Endothelial cell of umbilical vein (primary cell): ENCODE measurements at regions not wholly inside any gene's neighbourhood (a gene's known extent, or its start where the extent isn't known, plus 50 kb on each side); places are given as distances from the start of the nearest gene placed in this dataset.

Source experiments
- BruUV-seq: library from RNA; stranded (reverse); fragments of 400-500 nt; replicated peaks from 2 replicates; lab custom pipeline; 2021; lab: Mats Ljungman, UMichigan
- CTCF ChIA-PET: fragments of 300-600, 350-600 bp; sonication (Branson Sonifier 250); formaldehyde crosslinking; loops from one replicate; lab custom pipeline; 2021; ENCODE audit warnings: antibody characterized with exemption, inconsistent platforms; lab: Charles Lee
- POLR2A ChIA-PET: fragments of 300-600, 350-600 bp; sonication (Branson Sonifier 250); formaldehyde crosslinking; loops from one replicate; lab custom pipeline; 2021; ENCODE audit warnings: antibody characterized with exemption, inconsistent platforms; lab: Charles Lee
- DNase-seq: peaks from one replicate; pipeline ENCODE4 v3.0.0-alpha.2; 2011; ENCODE audit warnings: low read depth, low spot score
- FAIRE-seq: peaks from 2 replicates; lab custom pipeline; 2011; peaks lifted over from hg19 to GRCh38; lab: Jason Lieb, UNC
- H2AFZ ChIP-seq: 2 replicates; pipeline ENCODE4 v1.6.0; 2012; ENCODE audit warnings: low read depth, low read length, control low read depth, inconsistent platforms
- H3K27ac ChIP-seq: 2 replicates; pipeline ENCODE4 v1.5.1; 2011; ENCODE audit warnings: low read depth, mild to moderate bottlenecking, control low read depth, low read length, moderate library complexity; ENCODE audit not compliant: insufficient read depth
- H3K27me3 ChIP-seq, 2 experiments: 2 replicates each; pipeline versions ENCODE4 v1.6.0 to v1.6.1; 2011; ENCODE audit warnings: low read length in 2 of 2, mixed read lengths in 1 of 2; ENCODE audit not compliant: control insufficient read depth in 2 of 2, insufficient read depth in 2 of 2
- H3K36me3 ChIP-seq, 2 experiments: 2 replicates in 1 of 2; 3 replicates in 1 of 2; pipeline ENCODE4 v1.5.1; 2011; ENCODE audit warnings: low read length in 2 of 2, mild to moderate bottlenecking in 1 of 2, moderate library complexity in 1 of 2; ENCODE audit not compliant: control insufficient read depth in 2 of 2, insufficient read depth in 2 of 2; ENCODE audit errors: extremely low read depth in 1 of 2
- H3K4me1 ChIP-seq: 3 replicates; pipeline ENCODE4 v1.5.1; 2011; ENCODE audit warnings: mild to moderate bottlenecking, low read length; ENCODE audit not compliant: control insufficient read depth, insufficient read depth; ENCODE audit errors: extremely low read depth
- H3K4me2 ChIP-seq: 2 replicates; pipeline ENCODE4 v1.6.1; 2011; ENCODE audit warnings: low read length, control low read depth, mixed read lengths; ENCODE audit not compliant: insufficient read depth
- H3K4me3 ChIP-seq, 3 experiments: fragments of 200-600 bp in 1 of 3; sonication (generic), shearing (Covaris generic) in 1 of 3; replicated peaks in 1 of 3; 2 replicates each; pipeline ENCODE4 v1.5.1; 2011 to 2016; ENCODE audit warnings: control low read depth in 3 of 3, low read length in 3 of 3, mild to moderate bottlenecking in 2 of 3, inconsistent platforms in 1 of 3, low read depth in 1 of 3, moderate library complexity in 1 of 3; ENCODE audit not compliant: insufficient read depth in 1 of 3
- H3K79me2 ChIP-seq: 2 replicates; pipeline ENCODE4 v1.6.0; 2012; ENCODE audit warnings: low read length, inconsistent platforms; ENCODE audit not compliant: control insufficient read depth, insufficient read depth
- H3K9ac ChIP-seq: replicated peaks from 2 replicates; pipeline ENCODE3; 2011; ENCODE audit warnings: low read length, control low read depth; ENCODE audit not compliant: insufficient read depth; ENCODE audit errors: extremely low read depth
- H3K9me1 ChIP-seq: replicated peaks from 3 replicates; pipeline ENCODE4 v1.6.0; 2011; ENCODE audit warnings: mild to moderate bottlenecking, low read length; ENCODE audit not compliant: control insufficient read depth, insufficient read depth; ENCODE audit errors: extremely low read depth
- H3K9me3 ChIP-seq: replicated peaks from 2 replicates; pipeline ENCODE4 v1.5.1; 2012; ENCODE audit warnings: low read length, inconsistent platforms; ENCODE audit not compliant: control insufficient read depth, insufficient read depth
- H4K20me1 ChIP-seq: replicated peaks from 2 replicates; pipeline ENCODE3; 2011; ENCODE audit warnings: mild to moderate bottlenecking, low read length; ENCODE audit not compliant: control insufficient read depth, insufficient read depth; ENCODE audit errors: extremely low read depth
- CTCF ChIP-seq, 2 donors: IDR thresholded peaks; 1 replicate in 1 of 2; 2 replicates in 1 of 2; pipeline ENCODE4 v1.5.1; 2011; ENCODE audit warnings: low read length in 2 of 2, mild to moderate bottlenecking in 2 of 2, moderate library complexity in 2 of 2, control low read depth in 1 of 2, inconsistent platforms in 1 of 2, low read depth in 1 of 2; ENCODE audit not compliant: insufficient read depth in 1 of 2; ENCODE audit errors: extremely low read depth in 1 of 2
- EZH2 ChIP-seq: IDR thresholded peaks from 2 replicates; pipeline ENCODE4 v1.6.1; 2012; ENCODE audit warnings: borderline replicate concordance, low read depth, mild to moderate bottlenecking, moderate library complexity, low read length, inconsistent platforms; ENCODE audit not compliant: severe bottlenecking
- FOS ChIP-seq: IDR thresholded peaks from 2 replicates; pipeline ENCODE4 v1.6.1; 2011; ENCODE audit warnings: mild to moderate bottlenecking, low read length, moderate library complexity, borderline replicate concordance; ENCODE audit not compliant: insufficient read depth
- GATA2 ChIP-seq: IDR thresholded peaks from 2 replicates; pipeline ENCODE4 v1.7.0; 2011; ENCODE audit warnings: low read depth, mild to moderate bottlenecking, moderate library complexity, mixed read lengths, low read length; ENCODE audit not compliant: insufficient read length, insufficient read depth
- JUN ChIP-seq: IDR thresholded peaks from 2 replicates; pipeline ENCODE4 v1.6.1; 2011; ENCODE audit warnings: borderline replicate concordance, low read depth; ENCODE audit not compliant: insufficient read length, insufficient read depth
- MYC ChIP-seq: IDR thresholded peaks from one replicate; pipeline ENCODE4 v1.6.1; 2011; ENCODE audit warnings: mild to moderate bottlenecking, low read depth, low read length
- POLR2A ChIP-seq: IDR thresholded peaks from 2 replicates; pipeline ENCODE4 v1.6.1; 2012; ENCODE audit warnings: low read depth, mild to moderate bottlenecking, control low read depth, low read length
- POLR2AphosphoS5 ChIP-seq: IDR thresholded peaks from 2 replicates; pipeline ENCODE4 v1.6.1; 2012; ENCODE audit warnings: low read depth, mild to moderate bottlenecking, control low read depth, low read length, moderate library complexity; ENCODE audit not compliant: insufficient read depth
- dilution Hi-C: fragments of 300-500 bp; cut with MboI; formaldehyde crosslinking; loops from one replicate; pipeline ENCODE4 v1.15.0; 2019; ENCODE audit warnings: low sequenced_read_pairs; ENCODE audit not compliant: extremely low pct_ligation_motif_present
- intact Hi-C: fragments of 100-400 bp; cut with micrococcal nuclease; formaldehyde crosslinking; loops from one replicate; pipeline ENCODE4 v1.10.0; 2022
- TF ChIP-seq, protein P1 (sequence below): IDR thresholded peaks from 2 replicates; pipeline ENCODE4 v1.6.1; 2011; ENCODE audit not compliant: insufficient read depth, insufficient read length

DNA sequence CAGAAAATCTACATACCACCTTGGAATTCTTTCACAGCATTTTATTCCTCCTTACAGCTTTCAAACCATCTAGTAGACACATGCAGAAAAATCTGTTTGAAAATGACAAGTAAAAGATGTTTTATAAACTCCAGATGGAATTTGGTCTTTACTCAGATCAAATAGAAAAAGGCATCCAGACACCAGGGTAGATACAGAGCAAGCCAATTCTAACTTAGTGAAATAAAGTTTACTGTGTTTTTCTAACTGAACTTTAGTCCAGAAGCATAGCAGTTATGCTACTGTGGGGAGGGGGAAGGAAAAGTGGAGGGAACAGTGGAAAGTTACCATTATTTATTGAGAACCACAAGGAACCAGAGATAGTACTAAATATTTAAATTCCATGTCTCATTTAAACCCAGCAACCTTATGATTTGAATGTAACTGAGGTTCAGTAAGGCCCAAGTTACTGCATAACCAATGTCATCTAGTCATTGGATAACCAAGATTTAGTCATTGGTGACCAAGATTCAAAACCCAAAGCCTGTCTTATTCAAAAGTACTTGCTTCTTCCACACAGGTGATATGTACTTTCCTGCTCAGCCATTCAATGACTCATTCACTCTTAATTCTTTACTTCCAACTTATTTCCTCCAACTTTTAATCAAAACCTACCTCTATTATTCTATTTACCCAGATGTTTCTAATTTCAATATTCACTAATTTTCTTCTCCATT lies 57.7 kb downstream of the RAD51AP2 start:
- Histone ChIP-seq H3K36me3 (no peaks in the 10 kb centered on the region), H3K9me3 (no peaks in the 10 kb centered on the region), H4K20me1 (no peaks in the 10 kb centered on the region), H2AFZ (no peak overlapping the region), H3K9ac (no peak overlapping the region), H3K27me3 (no peaks in the 10 kb centered on the region), H3K9me1 (no peaks in the 10 kb centered on the region), H3K79me2 (no peaks in the 10 kb centered on the region), H3K4me3 (no peak overlapping the region), H3K4me1 (no peaks in the 10 kb centered on the region), H3K27ac (no peak overlapping the region), H3K4me2 (no peak overlapping the region)
- DNase-seq (no peak), FAIRE-seq (no peak)
- no TSS peak for BruUV-seq
- intact Hi-C loops (no loop called here), dilution Hi-C loops (no loop called here)
- CTCF ChIA-PET, result no interaction called here
- TF ChIP-seq GATA2 (no peak), JUN (no peak), FOS (no peak), MYC (no peak), POLR2A (no peak), CTCF (IDR thresholded peaks at IDR 0.05; ENCODE audit: extremely low read depth in 1 of 2, insufficient read depth in 1 of 2, low read depth in 1 of 2, low read length in 2 of 2) (no peak), EZH2 (no peak), POLR2AphosphoS5 (no peak)
- TF ChIP-seq, protein P1, sequence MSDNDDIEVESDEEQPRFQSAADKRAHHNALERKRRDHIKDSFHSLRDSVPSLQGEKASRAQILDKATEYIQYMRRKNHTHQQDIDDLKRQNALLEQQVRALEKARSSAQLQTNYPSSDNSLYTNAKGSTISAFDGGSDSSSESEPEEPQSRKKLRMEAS, result no peak
- POLR2A ChIA-PET, result no interaction called here
